ENCODE measurements at regions not wholly inside any gene's neighbourhood (a gene's known extent, or its start where the extent isn't known, plus 50 kb on each side); places are given as distances from the start of the nearest gene placed in this dataset.

DNA sequence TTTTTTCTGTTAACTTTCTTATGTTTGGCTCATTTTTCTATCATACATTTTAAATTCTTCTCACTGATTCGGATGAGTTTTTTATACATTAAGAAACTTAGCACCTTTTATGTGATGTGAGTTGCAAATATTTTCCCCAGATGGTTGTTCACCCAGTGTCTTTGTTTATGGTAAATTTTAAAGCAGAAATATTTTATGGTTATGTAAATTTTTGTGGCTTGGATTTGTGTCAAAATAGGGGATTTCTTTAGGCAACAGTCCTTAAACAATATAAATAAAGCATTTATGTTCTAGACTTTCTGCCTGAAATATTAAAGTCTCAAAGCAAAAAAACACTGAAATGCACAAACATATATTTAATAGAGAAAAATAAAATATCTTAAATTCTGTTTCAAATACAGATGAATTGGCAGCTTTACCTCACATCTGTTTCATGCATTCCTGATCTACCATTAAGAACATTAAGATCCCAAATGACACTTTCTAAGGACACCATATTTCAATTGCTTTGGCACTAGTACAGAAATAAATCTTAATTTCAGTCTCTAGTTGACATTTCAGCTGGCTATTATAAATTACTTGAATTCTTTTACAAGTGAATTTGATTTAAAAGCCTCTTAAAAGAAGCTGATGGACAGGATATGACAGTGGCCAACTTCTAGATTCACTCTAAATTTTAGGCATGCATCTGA is 646.6 kb downstream of the HACE1 start (continued):
- TF ChIP-seq RAD21 (IDR thresholded peaks at IDR 0.05; ENCODE audit: low read length), result no peak

DNA sequence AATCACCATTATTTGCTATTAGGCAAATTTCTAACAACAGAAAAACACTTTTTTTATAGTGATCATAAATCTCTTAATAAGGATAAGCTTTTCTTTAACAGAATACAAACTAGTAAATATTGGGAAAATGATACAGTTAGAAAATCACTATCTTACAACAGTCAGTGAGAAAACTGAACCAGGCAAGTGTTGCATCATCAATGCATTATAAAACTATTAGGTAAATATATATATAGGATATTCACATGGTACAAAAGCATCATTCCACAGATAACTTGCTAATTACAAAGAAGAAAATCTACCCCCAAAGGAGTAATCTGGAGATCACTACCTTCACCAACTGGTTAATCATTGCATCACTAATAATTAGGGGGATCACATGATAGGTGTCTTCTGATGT is 652.1 kb downstream of the HACE1 start:
- H3K27ac ChIP-seq (ENCODE audit: low read depth in 2 of 2, low read length in 1 of 2), result no peak overlapping the region
- H3F3A ChIP-seq (replicated peaks; ENCODE audit: insufficient read depth), result no peaks in the 10 kb centered on the region
- DNase-seq, result no peak
- H2AFZ ChIP-seq (ENCODE audit: low read depth), result no peak overlapping the region
- no peaks in the 10 kb centered on the region for H3K27me3 ChIP-seq (ENCODE audit: insufficient read depth)
- no peaks in the 10 kb centered on the region for H3K36me3 ChIP-seq (replicated peaks in 1 of 2; ENCODE audit: control insufficient read depth in 1 of 2, insufficient read depth in 2 of 2, low read length in 1 of 2)
- H3K9ac ChIP-seq, result no peak overlapping the region
- H3K9me3 ChIP-seq, result no peaks in the 10 kb centered on the region
- H3K4me2 ChIP-seq, result no peak overlapping the region
- POLR2A ChIA-PET, result no interaction called here
- CTCF ChIA-PET, result no interaction called here
- no peaks in the 10 kb centered on the region for H4K20me1 ChIP-seq (ENCODE audit: insufficient read depth)
- no peaks in the 10 kb centered on the region for H3K4me1 ChIP-seq (ENCODE audit: control insufficient read depth in 1 of 2, insufficient read depth in 2 of 2, low read depth in 1 of 2, low read length in 1 of 2)
- no peaks in the 10 kb centered on the region for H3K79me2 ChIP-seq (ENCODE audit: insufficient read depth)
- no peak overlapping the region for H3K4me3 ChIP-seq (ENCODE audit: low read depth in 2 of 2, low read length in 1 of 2)
- no peak for TF ChIP-seq ELF1 (IDR thresholded peaks at IDR 0.05)
- TF ChIP-seq EP300 (IDR thresholded peaks at IDR 0.05; ENCODE audit: borderline replicate concordance in 1 of 2, low read depth in 1 of 2, low read length in 1 of 2), result no peak
- TF ChIP-seq JUND (IDR thresholded peaks at IDR 0.05), result no peak
- TF ChIP-seq, protein P1, sequence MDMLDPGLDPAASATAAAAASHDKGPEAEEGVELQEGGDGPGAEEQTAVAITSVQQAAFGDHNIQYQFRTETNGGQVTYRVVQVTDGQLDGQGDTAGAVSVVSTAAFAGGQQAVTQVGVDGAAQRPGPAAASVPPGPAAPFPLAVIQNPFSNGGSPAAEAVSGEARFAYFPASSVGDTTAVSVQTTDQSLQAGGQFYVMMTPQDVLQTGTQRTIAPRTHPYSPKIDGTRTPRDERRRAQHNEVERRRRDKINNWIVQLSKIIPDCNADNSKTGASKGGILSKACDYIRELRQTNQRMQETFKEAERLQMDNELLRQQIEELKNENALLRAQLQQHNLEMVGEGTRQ (IDR thresholded peaks at IDR 0.05; ENCODE audit: borderline replicate concordance, low read depth, low read length), result no peak
- TF ChIP-seq, protein P2, sequence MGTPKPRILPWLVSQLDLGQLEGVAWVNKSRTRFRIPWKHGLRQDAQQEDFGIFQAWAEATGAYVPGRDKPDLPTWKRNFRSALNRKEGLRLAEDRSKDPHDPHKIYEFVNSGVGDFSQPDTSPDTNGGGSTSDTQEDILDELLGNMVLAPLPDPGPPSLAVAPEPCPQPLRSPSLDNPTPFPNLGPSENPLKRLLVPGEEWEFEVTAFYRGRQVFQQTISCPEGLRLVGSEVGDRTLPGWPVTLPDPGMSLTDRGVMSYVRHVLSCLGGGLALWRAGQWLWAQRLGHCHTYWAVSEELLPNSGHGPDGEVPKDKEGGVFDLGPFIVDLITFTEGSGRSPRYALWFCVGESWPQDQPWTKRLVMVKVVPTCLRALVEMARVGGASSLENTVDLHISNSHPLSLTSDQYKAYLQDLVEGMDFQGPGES (IDR thresholded peaks at IDR 0.05; ENCODE audit: low read depth, low read length), result no peak
- H3K9me2 ChIP-seq, result no peaks in the 10 kb centered on the region

DNA sequence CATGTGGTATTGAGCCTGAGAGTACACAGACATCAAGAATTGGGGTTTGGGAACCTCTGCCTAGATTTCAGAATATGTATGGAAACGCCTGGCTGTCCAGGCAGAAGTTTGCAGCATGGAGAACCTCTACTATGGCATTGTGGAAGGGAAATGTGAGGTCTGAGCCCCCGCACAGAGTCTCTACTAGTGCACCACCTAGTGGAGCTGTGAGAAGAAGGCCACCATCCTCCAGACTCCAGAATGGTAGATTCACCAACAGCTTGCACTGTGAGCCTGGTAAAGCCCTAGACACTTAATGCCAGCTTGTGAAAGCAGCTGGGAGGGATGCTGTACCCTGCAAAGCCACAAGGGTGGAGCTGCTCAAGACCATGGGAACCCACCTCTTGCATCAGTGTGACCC is 658.2 kb downstream of the HACE1 start:
- H3K27ac ChIP-seq (ENCODE audit: low read depth in 2 of 2, low read length in 1 of 2), result no peak overlapping the region
- H2AFZ ChIP-seq (ENCODE audit: low read depth), result no peak overlapping the region
- WGBS (ENCODE audit: low lambda C conversion rate), result 25% methylated on average over 1 of the region's 2 CpGs
- no peak overlapping the region for H3K4me2 ChIP-seq
- no peak for DNase-seq
- H3K79me2 ChIP-seq (ENCODE audit: insufficient read depth), result no peaks in the 10 kb centered on the region
- no peaks in the 10 kb centered on the region for H4K20me1 ChIP-seq (ENCODE audit: insufficient read depth)
- no peaks in the 10 kb centered on the region for H3K27me3 ChIP-seq (ENCODE audit: insufficient read depth)
- CTCF ChIA-PET, result no interaction called here
- no peak overlapping the region for H3K9ac ChIP-seq
- no peaks in the 10 kb centered on the region for H3K36me3 ChIP-seq (replicated peaks in 1 of 2; ENCODE audit: control insufficient read depth in 1 of 2, insufficient read depth in 2 of 2, low read length in 1 of 2)
- H3F3A ChIP-seq (replicated peaks; ENCODE audit: insufficient read depth), result no peaks in the 10 kb centered on the region
- no peak overlapping the region for H3K4me3 ChIP-seq (ENCODE audit: low read depth in 2 of 2, low read length in 1 of 2)
- POLR2A ChIA-PET, result no interaction called here
- H3K9me3 ChIP-seq, result no peaks in the 10 kb centered on the region
- H3K9me2 ChIP-seq, result no peaks in the 10 kb centered on the region
- H3K4me1 ChIP-seq (ENCODE audit: control insufficient read depth in 1 of 2, insufficient read depth in 2 of 2, low read depth in 1 of 2, low read length in 1 of 2), result no peaks in the 10 kb centered on the region
- TF ChIP-seq NFIC (IDR thresholded peaks at IDR 0.05; ENCODE audit: borderline replicate concordance) (no peak), TCF12 (IDR thresholded peaks at IDR 0.05) (no peak), RXRA (IDR thresholded peaks at IDR 0.05; ENCODE audit: borderline replicate concordance, low read depth) (no peak), SIN3A (IDR thresholded peaks at IDR 0.05; ENCODE audit: borderline replicate concordance, low read depth, low read length) (no peak), JUND (IDR thresholded peaks at IDR 0.05) (no peak), RFX5 (IDR thresholded peaks at IDR 0.05; ENCODE audit: low read length) (no peak), SMC3 (IDR thresholded peaks at IDR 0.05; ENCODE audit: low read depth, low read length) (no peak), MXI1 (IDR thresholded peaks at IDR 0.05; ENCODE audit: low read depth, low read length) (no peak), GATA2 (CRISPR knock-in tag; IDR thresholded peaks at IDR 0.05) (no peak), TAF1 (IDR thresholded peaks at IDR 0.05; ENCODE audit: borderline replicate concordance, low read depth, low read length) (no peak), GABPA (IDR thresholded peaks at IDR 0.05; ENCODE audit: low read depth) (no peak), MEF2A (IDR thresholded peaks at IDR 0.05; ENCODE audit: borderline replicate concordance, low read depth) (no peak), YY1 (IDR thresholded peaks at IDR 0.05; ENCODE audit: low read depth) (no peak)
- TF ChIP-seq, protein P3, sequence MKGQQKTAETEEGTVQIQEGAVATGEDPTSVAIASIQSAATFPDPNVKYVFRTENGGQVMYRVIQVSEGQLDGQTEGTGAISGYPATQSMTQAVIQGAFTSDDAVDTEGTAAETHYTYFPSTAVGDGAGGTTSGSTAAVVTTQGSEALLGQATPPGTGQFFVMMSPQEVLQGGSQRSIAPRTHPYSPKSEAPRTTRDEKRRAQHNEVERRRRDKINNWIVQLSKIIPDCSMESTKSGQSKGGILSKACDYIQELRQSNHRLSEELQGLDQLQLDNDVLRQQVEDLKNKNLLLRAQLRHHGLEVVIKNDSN (IDR thresholded peaks at IDR 0.05; ENCODE audit: borderline replicate concordance, low read depth), result no peak
- TF ChIP-seq, protein P4, sequence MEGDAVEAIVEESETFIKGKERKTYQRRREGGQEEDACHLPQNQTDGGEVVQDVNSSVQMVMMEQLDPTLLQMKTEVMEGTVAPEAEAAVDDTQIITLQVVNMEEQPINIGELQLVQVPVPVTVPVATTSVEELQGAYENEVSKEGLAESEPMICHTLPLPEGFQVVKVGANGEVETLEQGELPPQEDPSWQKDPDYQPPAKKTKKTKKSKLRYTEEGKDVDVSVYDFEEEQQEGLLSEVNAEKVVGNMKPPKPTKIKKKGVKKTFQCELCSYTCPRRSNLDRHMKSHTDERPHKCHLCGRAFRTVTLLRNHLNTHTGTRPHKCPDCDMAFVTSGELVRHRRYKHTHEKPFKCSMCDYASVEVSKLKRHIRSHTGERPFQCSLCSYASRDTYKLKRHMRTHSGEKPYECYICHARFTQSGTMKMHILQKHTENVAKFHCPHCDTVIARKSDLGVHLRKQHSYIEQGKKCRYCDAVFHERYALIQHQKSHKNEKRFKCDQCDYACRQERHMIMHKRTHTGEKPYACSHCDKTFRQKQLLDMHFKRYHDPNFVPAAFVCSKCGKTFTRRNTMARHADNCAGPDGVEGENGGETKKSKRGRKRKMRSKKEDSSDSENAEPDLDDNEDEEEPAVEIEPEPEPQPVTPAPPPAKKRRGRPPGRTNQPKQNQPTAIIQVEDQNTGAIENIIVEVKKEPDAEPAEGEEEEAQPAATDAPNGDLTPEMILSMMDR (IDR thresholded peaks at IDR 0.05), result no peak
- TF ChIP-seq, protein P5, sequence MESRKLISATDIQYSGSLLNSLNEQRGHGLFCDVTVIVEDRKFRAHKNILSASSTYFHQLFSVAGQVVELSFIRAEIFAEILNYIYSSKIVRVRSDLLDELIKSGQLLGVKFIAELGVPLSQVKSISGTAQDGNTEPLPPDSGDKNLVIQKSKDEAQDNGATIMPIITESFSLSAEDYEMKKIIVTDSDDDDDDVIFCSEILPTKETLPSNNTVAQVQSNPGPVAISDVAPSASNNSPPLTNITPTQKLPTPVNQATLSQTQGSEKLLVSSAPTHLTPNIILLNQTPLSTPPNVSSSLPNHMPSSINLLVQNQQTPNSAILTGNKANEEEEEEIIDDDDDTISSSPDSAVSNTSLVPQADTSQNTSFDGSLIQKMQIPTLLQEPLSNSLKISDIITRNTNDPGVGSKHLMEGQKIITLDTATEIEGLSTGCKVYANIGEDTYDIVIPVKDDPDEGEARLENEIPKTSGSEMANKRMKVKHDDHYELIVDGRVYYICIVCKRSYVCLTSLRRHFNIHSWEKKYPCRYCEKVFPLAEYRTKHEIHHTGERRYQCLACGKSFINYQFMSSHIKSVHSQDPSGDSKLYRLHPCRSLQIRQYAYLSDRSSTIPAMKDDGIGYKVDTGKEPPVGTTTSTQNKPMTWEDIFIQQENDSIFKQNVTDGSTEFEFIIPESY (IDR thresholded peaks at IDR 0.05; ENCODE audit: borderline replicate concordance, low read depth), result no peak
